ENCODE measurements at regions not wholly inside any gene's neighbourhood (a gene's known extent, or its start where the extent isn't known, plus 50 kb on each side); places are given as distances from the start of the nearest gene placed in this dataset.

- Histone ChIP-seq H3K4me3 (ENCODE audit: low read depth, low read length) (no peak overlapping the region), H3K36me3 (ENCODE audit: control insufficient read depth, insufficient read depth, low read length) (no peaks in the 10 kb centered on the region), H3K79me2 (no peaks in the 10 kb centered on the region), H3K27me3 (ENCODE audit: control insufficient read depth, insufficient read depth, low read length) (no peaks in the 10 kb centered on the region), H3K27ac (peak overlapping the region; percentile 44), H3K9me3 (ENCODE audit: control insufficient read depth, low read length) (no peaks in the 10 kb centered on the region), H3K9ac (no peak overlapping the region), H3K4me2 (ENCODE audit: low read length) (no peak overlapping the region), H2AFZ (peak overlapping the region; percentile 48), H3K4me1 (peaks cover 9% of the 10 kb centered on the region)
- TF ChIP-seq CTCF (IDR thresholded peaks at IDR 0.05) = no peak
Measured at GRCh38 chr5:148950471-148950863, 112.4 kb downstream of the SH3TC2 start.

- TF ChIP-seq CTCF (IDR thresholded peaks at IDR 0.05) = no peak
- Histone ChIP-seq H3K27me3 (ENCODE audit: control insufficient read depth, insufficient read depth, low read length) (no peaks in the 10 kb centered on the region), H2AFZ (peak overlapping the region; percentile 42), H3K36me3 (ENCODE audit: control insufficient read depth, insufficient read depth, low read length) (no peaks in the 10 kb centered on the region), H3K27ac (peak overlapping the region; percentile 44), H3K79me2 (no peaks in the 10 kb centered on the region), H3K4me1 (peaks cover 10% of the 10 kb centered on the region), H3K4me3 (ENCODE audit: low read depth, low read length) (no peak overlapping the region), H3K4me2 (ENCODE audit: low read length) (no peak overlapping the region), H3K9me3 (ENCODE audit: control insufficient read depth, low read length) (no peaks in the 10 kb centered on the region), H3K9ac (no peak overlapping the region)
Measured at GRCh38 chr5:148950892-148951291, 112.0 kb downstream of the SH3TC2 start.

GRCh38 chr5:148951612-148952011 lies 111.2 kb downstream of the SH3TC2 start:
- Histone ChIP-seq H3K27ac (no peak overlapping the region), H3K9me3 (ENCODE audit: control insufficient read depth, low read length) (no peaks in the 10 kb centered on the region), H3K36me3 (ENCODE audit: control insufficient read depth, insufficient read depth, low read length) (no peaks in the 10 kb centered on the region)

GRCh38 chr5:148952097-148952867 lies 110.6 kb downstream of the SH3TC2 start:
- peak overlapping the region; percentile 13 for H2AFZ ChIP-seq
- H3K27ac ChIP-seq = no peak overlapping the region
- H3K9ac ChIP-seq = no peak overlapping the region
- H3K4me3 ChIP-seq (ENCODE audit: low read depth, low read length) = no peak overlapping the region
- peaks cover 23% of the 10 kb centered on the region for H3K4me1 ChIP-seq
- no peak overlapping the region for H3K4me2 ChIP-seq (ENCODE audit: low read length)
- no peak for TF ChIP-seq CTCF (IDR thresholded peaks at IDR 0.05)
- no peaks in the 10 kb centered on the region for H3K9me3 ChIP-seq (ENCODE audit: control insufficient read depth, low read length)
- no peaks in the 10 kb centered on the region for H3K79me2 ChIP-seq
- no peaks in the 10 kb centered on the region for H3K36me3 ChIP-seq (ENCODE audit: control insufficient read depth, insufficient read depth, low read length)
- H3K27me3 ChIP-seq (ENCODE audit: control insufficient read depth, insufficient read depth, low read length) = no peaks in the 10 kb centered on the region

More at GRCh38 chr5:148951612-148952011, 111.2 kb downstream of the SH3TC2 start:
- Histone ChIP-seq H3K9ac (no peak overlapping the region), H2AFZ (peak overlapping the region; percentile 33), H3K79me2 (no peaks in the 10 kb centered on the region), H3K4me2 (ENCODE audit: low read length) (no peak overlapping the region), H3K4me1 (peaks cover 16% of the 10 kb centered on the region), H3K27me3 (ENCODE audit: control insufficient read depth, insufficient read depth, low read length) (no peaks in the 10 kb centered on the region), H3K4me3 (ENCODE audit: low read depth, low read length) (no peak overlapping the region)
- no peak for TF ChIP-seq CTCF (IDR thresholded peaks at IDR 0.05)

- H3K79me2 ChIP-seq = no peaks in the 10 kb centered on the region
- H3K27ac ChIP-seq = no peak overlapping the region
- H3K27me3 ChIP-seq (ENCODE audit: control insufficient read depth, insufficient read depth, low read length) = no peaks in the 10 kb centered on the region
- H3K4me1 ChIP-seq = peaks cover 28% of the 10 kb centered on the region
- TF ChIP-seq CTCF (IDR thresholded peaks at IDR 0.05) = no peak
- H3K4me2 ChIP-seq (ENCODE audit: low read length) = no peak overlapping the region
- no peaks in the 10 kb centered on the region for H3K9me3 ChIP-seq (ENCODE audit: control insufficient read depth, low read length)
- H2AFZ ChIP-seq = no peak overlapping the region
- H3K9ac ChIP-seq = no peak overlapping the region
- H3K36me3 ChIP-seq (ENCODE audit: control insufficient read depth, insufficient read depth, low read length) = no peaks in the 10 kb centered on the region
- H3K4me3 ChIP-seq (ENCODE audit: low read depth, low read length) = no peak overlapping the region
Measured at GRCh38 chr5:148953711-148954110, 109.2 kb downstream of the SH3TC2 start.
